ENCODE measurements at regions not wholly inside any gene's neighbourhood (a gene's known extent, or its start where the extent isn't known, plus 50 kb on each side); places are given as distances from the start of the nearest gene placed in this dataset.

- TF ChIP-seq, protein P1, sequence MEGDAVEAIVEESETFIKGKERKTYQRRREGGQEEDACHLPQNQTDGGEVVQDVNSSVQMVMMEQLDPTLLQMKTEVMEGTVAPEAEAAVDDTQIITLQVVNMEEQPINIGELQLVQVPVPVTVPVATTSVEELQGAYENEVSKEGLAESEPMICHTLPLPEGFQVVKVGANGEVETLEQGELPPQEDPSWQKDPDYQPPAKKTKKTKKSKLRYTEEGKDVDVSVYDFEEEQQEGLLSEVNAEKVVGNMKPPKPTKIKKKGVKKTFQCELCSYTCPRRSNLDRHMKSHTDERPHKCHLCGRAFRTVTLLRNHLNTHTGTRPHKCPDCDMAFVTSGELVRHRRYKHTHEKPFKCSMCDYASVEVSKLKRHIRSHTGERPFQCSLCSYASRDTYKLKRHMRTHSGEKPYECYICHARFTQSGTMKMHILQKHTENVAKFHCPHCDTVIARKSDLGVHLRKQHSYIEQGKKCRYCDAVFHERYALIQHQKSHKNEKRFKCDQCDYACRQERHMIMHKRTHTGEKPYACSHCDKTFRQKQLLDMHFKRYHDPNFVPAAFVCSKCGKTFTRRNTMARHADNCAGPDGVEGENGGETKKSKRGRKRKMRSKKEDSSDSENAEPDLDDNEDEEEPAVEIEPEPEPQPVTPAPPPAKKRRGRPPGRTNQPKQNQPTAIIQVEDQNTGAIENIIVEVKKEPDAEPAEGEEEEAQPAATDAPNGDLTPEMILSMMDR (conservative IDR thresholded peaks at IDR 0.05; ENCODE audit: low read depth, low read length) = no peak
- TF ChIP-seq MXI1 (IDR thresholded peaks at IDR 0.05; ENCODE audit: borderline replicate concordance, low read depth, low read length) = no peak
These were observed 63.8 kb upstream of the XCR1 start for GRCh38 chr3:46091046-46091445.

All from IMR-90 (cell line).